CD4-positive, alpha-beta T cell treated with Interleukin-4 for 1 hour (primary cell): ENCODE measurements at regions not wholly inside any gene's neighbourhood (a gene's known extent, or its start where the extent isn't known, plus 50 kb on each side); places are given as distances from the start of the nearest gene placed in this dataset.

Experiments
- DNase-seq, 2 donors: peaks; one replicate each; pipeline ENCODE4 v3.0.0-alpha.2; 2020 to 2022

GRCh38 chr3:182527745-182528144 is 265.6 kb upstream of the ATP11B start:
- DNase-seq = no peak

GRCh38 chr3:182530316-182530715 is 263.0 kb upstream of the ATP11B start:
- DNase-seq = no peak

GRCh38 chr3:182533394-182533793 is 259.9 kb upstream of the ATP11B start:
- no peak for DNase-seq

GRCh38 chr3:182544542-182544941 is 248.8 kb upstream of the ATP11B start:
- DNase-seq = no peak

- DNase-seq = no peak
Measured at GRCh38 chr3:182562274-182562673, 231.0 kb upstream of the ATP11B start.

- no peak for DNase-seq
Measured at GRCh38 chr3:182565916-182566796, 227.1 kb upstream of the ATP11B start.

- no peak for DNase-seq
Measured at GRCh38 chr3:182567700-182568099, 225.6 kb upstream of the ATP11B start.

GRCh38 chr3:182568261-182568660 is 225.0 kb upstream of the ATP11B start:
- DNase-seq = no peak

- DNase-seq = no peak
Measured at GRCh38 chr3:182568876-182569275, 224.4 kb upstream of the ATP11B start.

- no peak for DNase-seq
Measured at GRCh38 chr3:182570946-182571594, 222.2 kb upstream of the ATP11B start.

GRCh38 chr3:182575941-182576340 is 217.4 kb upstream of the ATP11B start:
- no peak for DNase-seq

- DNase-seq = no peak
Measured at GRCh38 chr3:182583545-182583944, 209.8 kb upstream of the ATP11B start.

GRCh38 chr3:182585532-182586150 is 207.7 kb upstream of the ATP11B start:
- DNase-seq = no peak

GRCh38 chr3:182592747-182593146 is 200.6 kb upstream of the ATP11B start:
- DNase-seq = no peak

GRCh38 chr3:182596676-182597410 is 196.5 kb upstream of the ATP11B start:
- DNase-seq = no peak

- DNase-seq = no peak
Measured at GRCh38 chr3:182597621-182598041, 195.7 kb upstream of the ATP11B start.

GRCh38 chr3:182601597-182601996 is 191.7 kb upstream of the ATP11B start:
- DNase-seq = no peak

GRCh38 chr3:182603501-182603900 is 189.8 kb upstream of the ATP11B start:
- DNase-seq = no peak

- no peak for DNase-seq
Measured at GRCh38 chr3:182605882-182606611, 187.3 kb upstream of the ATP11B start.

GRCh38 chr3:182606905-182607504 is 186.3 kb upstream of the ATP11B start:
- DNase-seq = no peak

- no peak for DNase-seq
Measured at GRCh38 chr3:182608832-182609231, 184.5 kb upstream of the ATP11B start.

- no peak for DNase-seq
Measured at GRCh38 chr3:182609575-182610156, 183.6 kb upstream of the ATP11B start.
